WI38 (cell line): ENCODE measurements at regions not wholly inside any gene's neighbourhood (a gene's known extent, or its start where the extent isn't known, plus 50 kb on each side); places are given as distances from the start of the nearest gene placed in this dataset.
"Not testable (repeated sequence)": the region's sequence is repeated elsewhere in the genome, so short reads cannot be mapped to it uniquely, and the experiment has no call there.

Source experiments
- H3K4me3 ChIP-seq: 2 replicates; pipeline ENCODE4 v1.5.1; 2011; ENCODE audit warnings: low read depth, mild to moderate bottlenecking, control low read depth, low read length
- TF ChIP-seq, protein P1 (sequence below): IDR thresholded peaks from 2 replicates; pipeline ENCODE4 v1.5.1; 2012; ENCODE audit warnings: low read depth, mild to moderate bottlenecking, control low read depth, low read length

DNA sequence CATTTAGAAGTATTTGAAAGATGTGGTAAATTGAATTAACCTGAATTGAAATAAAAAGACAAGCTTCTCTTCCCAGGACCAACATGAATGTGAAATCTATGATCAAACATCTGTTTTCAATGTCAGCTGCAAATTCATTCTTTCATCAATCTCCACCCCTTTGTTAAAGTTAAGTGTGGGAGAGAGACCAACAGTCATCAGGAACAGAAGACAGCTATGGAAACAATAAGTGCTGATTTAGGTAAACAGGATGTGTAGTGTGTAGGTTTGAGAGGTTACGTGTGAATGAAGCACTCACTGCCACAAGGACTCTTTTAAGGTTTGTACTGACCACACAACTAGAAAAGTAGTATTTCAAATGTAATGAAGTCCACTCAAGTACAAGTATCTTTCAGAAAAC, 1659.8 kb upstream of the CELF4 start:
- TF ChIP-seq, protein P1, sequence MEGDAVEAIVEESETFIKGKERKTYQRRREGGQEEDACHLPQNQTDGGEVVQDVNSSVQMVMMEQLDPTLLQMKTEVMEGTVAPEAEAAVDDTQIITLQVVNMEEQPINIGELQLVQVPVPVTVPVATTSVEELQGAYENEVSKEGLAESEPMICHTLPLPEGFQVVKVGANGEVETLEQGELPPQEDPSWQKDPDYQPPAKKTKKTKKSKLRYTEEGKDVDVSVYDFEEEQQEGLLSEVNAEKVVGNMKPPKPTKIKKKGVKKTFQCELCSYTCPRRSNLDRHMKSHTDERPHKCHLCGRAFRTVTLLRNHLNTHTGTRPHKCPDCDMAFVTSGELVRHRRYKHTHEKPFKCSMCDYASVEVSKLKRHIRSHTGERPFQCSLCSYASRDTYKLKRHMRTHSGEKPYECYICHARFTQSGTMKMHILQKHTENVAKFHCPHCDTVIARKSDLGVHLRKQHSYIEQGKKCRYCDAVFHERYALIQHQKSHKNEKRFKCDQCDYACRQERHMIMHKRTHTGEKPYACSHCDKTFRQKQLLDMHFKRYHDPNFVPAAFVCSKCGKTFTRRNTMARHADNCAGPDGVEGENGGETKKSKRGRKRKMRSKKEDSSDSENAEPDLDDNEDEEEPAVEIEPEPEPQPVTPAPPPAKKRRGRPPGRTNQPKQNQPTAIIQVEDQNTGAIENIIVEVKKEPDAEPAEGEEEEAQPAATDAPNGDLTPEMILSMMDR = no peak
- H3K4me3 ChIP-seq = no peak overlapping the region

DNA sequence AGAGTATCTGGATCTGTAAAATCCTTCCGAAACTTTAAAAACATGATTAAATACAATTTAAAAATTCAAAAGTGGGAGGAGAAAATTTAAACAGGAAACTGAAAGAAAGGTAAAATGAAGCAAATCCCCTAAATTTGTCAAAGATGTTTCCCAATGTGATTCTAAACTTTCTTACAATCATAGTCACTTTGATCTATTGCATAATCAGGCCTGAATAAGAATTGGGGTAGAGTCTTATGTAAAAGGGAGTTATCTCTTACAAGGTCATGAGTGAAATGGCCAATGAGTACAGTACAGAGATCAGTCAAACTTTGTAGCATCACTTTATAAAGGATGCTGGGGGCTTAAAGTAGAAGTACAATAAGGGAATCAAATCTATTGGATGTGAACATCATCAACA, 1657.7 kb upstream of the CELF4 start:
- H3K4me3 ChIP-seq = no peak overlapping the region
- TF ChIP-seq, protein P1 = no peak

DNA sequence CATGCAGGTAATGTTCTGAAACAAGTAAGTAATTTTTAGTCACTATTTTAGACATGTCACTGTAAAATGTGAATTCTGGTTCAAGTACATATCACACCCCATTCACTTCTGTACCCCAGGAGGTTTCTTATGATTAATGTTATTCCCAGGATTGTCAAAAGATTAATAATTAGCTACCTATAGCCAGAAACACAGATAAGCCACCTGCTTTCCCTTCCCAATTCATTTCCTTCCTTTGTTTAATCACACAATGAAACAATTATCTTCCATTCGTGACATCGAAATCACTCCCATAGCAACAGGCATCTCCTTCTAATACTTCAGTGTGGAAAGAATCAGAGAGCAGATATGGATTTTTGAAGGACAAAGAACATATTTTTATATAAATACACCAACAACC, 1650.3 kb upstream of the CELF4 start:
- H3K4me3 ChIP-seq = no peak overlapping the region
- TF ChIP-seq, protein P1 = no peak

DNA sequence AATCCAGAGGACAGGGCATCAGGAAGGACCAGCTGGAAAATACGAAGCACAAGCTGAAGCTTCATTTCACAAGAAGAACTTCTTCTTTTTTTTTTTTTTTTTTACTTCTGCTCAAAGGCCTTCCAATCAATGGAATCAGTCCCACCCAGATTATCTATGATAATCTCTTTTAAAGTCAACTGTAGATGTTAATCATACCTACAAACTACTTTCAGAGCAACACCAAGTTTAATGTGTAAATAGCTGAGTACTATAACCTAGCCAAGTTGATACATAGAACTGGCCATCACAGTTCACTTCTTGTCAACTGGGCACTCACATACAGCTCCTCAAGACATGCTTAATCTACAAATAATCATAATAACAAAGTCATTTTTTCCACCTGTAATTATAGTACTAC, 1645.9 kb upstream of the CELF4 start:
- no peak overlapping the region for H3K4me3 ChIP-seq
- TF ChIP-seq, protein P1 = no peak

DNA sequence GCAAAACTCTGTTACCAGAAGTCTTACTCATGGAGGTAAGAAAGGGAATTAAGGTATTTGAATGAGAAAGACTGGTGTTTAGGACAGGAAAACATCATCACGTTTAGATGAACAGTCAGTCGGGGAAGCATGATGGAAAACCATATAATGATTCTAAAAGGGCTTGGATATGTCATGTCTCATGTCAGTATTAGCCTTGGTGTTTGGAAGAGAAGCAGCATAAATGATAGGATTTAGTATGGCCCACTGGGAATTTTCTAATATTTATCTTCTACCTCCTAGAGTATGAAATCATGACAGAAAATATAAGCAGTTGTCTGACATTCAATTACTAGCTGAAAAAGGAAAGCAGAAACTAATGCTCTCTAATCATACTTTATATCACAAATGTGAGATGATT, 1643.6 kb upstream of the CELF4 start:
- TF ChIP-seq, protein P1 = no peak
- H3K4me3 ChIP-seq = no peak overlapping the region

DNA sequence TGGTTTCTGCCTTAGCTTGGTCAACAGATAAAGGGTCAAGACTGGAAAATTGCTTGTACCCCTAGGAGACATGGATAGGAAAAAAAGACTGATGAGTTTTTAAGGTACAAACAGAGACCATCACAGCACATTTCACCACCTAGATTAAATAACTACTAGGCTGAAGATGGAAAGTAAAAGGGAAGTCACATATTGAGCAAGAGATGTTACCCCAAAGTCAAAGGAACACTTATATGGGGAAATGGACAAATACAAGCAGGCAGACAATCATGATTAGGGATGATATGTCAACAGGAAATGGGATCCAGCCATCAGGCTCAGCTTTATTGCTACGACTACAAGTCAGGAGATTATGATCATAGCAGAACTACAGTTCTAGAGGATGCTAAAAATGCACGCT, 1643.1 kb upstream of the CELF4 start:
- H3K4me3 ChIP-seq = no peak overlapping the region
- TF ChIP-seq, protein P1 = no peak

DNA sequence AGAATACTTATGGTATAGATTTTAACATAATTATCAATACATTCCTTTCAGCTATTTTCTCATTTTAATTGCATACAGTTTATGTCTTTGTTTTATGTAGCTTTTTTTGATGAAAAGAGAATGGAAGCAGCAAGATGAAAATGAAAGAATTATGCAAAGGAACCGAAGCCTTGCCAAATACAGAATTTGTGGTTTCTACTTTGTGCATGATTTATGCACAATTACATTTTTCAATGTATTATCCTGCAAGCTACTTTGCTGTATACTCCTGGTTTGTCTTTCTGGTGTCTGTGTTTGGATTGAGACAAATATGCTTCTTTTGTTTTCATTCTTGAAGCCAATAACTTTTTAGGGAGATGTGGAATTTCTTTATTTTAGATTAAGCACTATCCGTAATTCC, 1642.6 kb upstream of the CELF4 start:
- TF ChIP-seq, protein P1 = no peak

DNA sequence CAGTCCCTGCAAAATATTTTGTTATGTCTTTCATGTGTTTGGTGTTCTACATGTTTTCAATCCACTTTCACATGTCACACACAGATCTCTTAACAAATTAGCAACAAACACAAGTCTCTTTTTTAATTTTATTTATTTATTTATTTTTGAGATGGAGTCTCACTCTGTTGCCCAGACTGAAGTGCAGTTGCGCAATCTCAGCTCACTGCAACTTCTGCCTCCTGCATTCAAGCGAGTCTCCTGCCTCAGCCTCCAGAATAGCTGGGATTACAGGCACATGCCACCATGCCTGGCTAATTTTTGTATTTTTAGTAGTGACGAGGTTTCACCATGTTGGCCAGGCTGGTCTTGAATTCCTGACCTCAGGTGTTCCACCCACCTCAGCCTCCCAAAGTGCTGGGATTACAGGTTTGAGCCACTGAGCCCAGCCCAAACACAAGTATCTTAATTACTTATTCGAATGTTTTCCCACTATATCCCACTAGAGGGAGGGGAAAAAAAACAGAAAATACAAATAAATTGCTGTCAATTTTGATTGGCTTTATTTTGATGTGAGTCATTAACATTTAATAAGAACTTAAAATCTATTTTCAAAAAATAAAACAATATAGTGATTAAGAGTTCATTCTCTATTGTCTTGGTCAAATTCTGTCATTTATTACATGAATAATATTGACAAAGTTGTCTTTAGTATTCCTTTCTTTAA, 1641.0 kb upstream of the CELF4 start:
- not testable (repeated sequence) for H3K4me3 ChIP-seq

More for the DNA sequence above, 1642.6 kb upstream of the CELF4 start:
- H3K4me3 ChIP-seq = no peak overlapping the region
